Right renal pelvis (tissue), 4 donors: ENCODE measurements at regions not wholly inside any gene's neighbourhood (a gene's known extent, or its start where the extent isn't known, plus 50 kb on each side); places are given as distances from the start of the nearest gene placed in this dataset.

ENCODE experiments used
- DNase-seq, 4 donors: peaks; one replicate each; pipeline ENCODE4 v3.0.0-alpha.2; 2013; ENCODE audit warnings: low read depth in 4 of 4, low spot score in 3 of 4, missing footprints in 1 of 4

DNA sequence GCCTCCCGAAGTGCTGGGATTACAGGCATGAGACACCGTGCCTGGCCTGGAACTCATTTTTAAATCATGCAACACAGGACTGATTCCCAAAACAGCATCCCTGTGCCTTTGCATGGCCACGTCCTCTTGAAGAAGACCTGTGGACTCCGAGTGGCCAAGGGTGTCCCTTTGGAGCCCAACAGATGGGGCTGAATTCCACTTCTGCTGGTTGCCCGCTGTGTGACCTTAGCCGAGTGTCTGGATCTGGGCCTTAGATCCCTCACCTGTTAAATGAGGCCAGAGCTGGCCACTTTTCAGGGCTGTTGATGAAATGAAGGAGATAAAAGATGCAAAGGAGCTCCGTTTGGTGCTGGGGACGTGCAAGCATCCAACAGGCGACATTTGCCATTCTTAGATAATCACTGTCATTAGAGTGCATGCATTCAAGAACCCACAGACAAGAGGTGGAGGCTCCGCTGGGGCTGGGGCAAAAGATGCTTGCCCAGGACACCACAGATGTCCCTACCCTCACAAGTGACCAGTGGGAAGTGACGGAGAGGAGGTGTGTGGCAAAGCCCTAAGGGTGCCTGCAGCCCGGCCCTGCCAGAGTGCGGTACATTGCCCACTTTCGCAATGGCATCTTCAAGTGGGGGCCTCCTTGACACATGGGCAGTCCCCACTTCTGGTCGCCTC lies 354.1 kb upstream of the TNRC6C start:
- DNase-seq = no peak

- DNase-seq = no peak
Observed at GRCh38 chr17:77604973-77605313, 353.6 kb upstream of the TNRC6C start.

DNA sequence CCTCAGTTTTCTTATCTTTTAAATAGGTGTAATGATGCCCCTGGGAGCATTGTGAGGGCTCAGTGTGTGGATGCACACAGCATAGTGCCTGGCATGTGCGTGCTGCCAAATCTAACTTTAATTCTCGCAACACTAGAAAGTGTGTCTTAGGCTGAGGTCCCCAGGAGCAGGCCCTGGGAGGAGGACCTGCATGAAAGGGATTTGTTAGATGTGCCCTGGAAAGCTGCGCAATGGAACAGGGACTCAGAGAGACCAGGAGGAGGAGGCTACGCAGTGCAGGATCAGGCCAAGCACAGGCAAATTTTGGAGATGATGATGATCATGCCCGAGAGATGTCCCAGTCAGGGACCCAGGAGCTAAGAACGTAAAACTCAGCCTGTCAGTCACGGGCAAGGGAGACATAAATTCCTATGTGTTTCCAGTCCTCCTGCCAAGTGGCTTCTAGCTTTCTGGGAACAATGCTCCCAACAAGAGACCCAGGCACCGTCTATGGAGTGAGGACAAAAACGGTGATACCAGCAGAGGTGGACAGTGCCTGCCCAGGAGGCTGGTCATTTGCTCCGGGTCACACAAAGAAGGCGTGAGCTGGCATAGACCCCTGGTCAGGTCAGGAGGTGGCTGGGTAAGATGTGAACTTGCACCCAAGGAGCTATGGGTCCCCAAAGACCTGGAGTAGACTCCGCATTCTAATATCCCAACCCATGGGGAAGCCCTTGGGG lies 352.2 kb upstream of the TNRC6C start:
- DNase-seq = no peak

GRCh38 chr17:77606865-77607210 lies 351.7 kb upstream of the TNRC6C start:
- no peak for DNase-seq

DNA sequence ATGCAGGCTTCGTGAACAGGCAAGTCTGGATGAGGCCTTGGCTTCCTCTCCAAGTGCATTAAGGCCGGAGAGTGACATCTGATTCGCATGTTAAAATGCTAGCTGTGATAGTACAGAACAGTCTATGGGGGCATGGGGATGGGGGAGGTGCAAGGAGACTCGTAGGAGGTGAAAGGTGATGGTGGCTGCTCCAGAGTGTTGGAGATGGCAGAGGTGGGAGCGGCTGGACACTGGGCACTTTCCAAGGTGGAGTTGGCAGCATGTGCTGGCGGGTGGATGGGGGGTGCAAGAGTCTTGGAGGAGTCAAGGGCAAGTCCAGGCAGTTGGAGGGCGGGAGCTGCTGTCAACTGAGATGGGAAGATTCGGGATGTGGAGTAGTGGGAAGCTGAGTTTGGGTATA lies 350.9 kb upstream of the TNRC6C start:
- DNase-seq = no peak

DNA sequence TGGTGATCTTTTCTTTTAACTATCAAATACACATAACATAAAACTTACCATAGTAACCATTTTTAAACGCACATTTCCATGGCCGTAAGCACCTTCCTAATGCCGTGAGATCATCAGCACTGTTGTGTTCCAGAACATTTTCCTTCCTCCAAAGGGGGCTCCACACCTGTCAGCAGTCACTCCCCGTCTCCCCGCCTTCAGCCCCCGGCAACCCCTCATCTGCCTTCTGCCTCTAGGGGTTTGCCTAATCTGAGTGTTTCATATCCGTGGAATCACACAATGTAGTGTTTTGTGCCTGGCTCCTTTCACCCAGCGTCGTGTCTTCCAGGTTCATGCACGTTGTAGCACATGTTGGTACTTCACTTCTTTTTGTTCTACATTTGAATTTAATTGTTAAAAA lies 350.1 kb upstream of the TNRC6C start:
- no peak for DNase-seq

- DNase-seq = peak in 2 of 4 donors; percentile 48 to 49
Observed at GRCh38 chr17:77609553-77610517, 348.7 kb upstream of the TNRC6C start.

DNA sequence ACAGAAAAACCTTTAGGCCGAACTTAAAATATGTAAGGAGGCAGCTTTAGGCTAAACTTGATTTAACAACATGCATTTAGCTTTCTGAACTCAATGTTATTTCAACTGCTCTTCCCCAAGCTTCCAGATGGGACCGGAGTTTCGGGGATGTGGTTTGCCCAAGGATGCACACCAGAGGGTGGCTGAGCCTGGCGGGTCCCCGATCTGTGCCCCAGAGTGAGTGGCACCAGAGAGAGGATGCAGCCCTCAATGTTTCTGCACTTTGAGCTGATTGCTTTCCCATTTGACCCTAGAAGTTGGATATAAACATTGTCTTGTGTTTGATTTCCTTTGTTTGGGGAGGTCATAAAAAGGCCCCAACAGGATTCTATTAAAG lies 348.0 kb upstream of the TNRC6C start:
- no peak for DNase-seq

DNA sequence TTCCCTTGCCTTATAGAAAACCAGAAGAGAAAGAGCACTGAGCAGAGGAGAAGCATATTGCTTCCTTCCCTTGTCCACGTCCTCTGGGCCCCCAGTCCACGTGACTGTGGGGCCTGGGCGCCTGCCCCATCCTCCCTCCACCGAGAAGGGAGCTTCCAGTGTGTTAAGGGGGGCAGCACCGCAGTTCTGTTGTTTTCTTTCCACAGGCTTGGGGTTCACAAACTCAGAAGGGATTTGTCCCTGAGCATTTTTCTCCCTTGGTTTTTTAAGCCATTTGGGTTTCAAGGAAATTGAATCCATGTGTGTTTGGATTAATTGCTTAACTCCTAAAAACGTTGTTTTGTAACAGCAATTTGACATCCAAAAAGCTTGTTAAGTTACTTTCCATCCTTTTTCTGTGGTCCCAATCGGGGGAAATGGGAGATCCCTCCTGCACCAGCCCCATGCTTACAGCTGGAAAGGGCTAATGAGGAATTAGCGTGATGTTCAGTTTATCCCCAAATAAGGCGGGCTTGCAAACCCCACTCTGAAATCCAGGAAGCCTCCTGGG lies 347.5 kb upstream of the TNRC6C start:
- no peak for DNase-seq

GRCh38 chr17:77611791-77612502 lies 346.6 kb upstream of the TNRC6C start:
- no peak for DNase-seq

GRCh38 chr17:77613218-77613617 lies 345.3 kb upstream of the TNRC6C start:
- DNase-seq = no peak

GRCh38 chr17:77613627-77614026 lies 344.9 kb upstream of the TNRC6C start:
- no peak for DNase-seq

DNA sequence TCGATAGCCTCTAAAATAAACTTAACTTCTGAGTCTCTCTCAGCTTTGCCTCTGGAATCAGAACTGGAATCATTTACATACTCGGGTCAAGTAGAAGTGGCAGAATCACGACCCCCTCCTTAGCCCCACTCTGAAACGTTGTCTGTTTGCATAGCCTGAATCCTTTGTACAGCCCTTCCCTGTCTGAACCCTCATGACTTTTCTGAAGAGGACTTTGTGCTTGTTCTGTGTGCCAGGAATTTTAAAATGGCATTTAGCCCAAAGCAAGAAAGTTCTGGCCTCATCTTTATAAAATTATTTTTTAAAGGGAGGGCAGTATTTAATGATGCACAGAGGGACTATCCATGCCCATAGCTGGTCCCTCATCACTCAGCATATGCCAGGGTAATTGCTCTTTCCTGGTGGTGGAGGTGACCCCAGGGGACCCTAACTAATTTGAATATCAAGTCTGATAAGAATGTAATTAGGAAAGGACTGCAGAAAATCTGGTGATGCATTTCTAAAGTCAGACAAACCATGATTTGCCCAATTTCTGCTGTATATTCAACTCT lies 342.7 kb upstream of the TNRC6C start:
- DNase-seq = no peak

DNA sequence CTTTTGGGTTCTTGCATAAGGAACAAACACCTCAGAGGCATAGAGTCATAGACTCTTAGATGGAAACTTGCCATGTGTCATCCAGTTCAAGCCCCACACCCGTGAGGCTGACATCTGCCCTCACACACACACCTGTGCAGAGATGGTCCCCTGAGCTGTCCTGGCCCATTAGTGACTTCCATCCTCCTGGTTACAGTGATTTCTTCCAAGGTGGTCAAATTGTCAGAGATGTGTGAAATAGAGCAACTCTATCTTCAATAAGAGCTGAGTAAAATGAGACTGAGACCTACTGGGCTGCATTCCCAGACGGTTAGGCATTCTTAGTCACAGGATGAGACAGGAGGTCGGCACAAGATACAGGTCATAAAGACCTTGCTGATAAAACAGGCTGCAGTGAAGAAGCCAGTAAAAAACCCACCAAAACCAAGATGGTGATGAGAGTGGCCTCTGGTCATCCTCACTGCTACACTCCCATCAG lies 342.2 kb upstream of the TNRC6C start:
- no peak for DNase-seq

- DNase-seq = no peak
Observed at GRCh38 chr17:77617516-77617915, 341.0 kb upstream of the TNRC6C start.

DNA sequence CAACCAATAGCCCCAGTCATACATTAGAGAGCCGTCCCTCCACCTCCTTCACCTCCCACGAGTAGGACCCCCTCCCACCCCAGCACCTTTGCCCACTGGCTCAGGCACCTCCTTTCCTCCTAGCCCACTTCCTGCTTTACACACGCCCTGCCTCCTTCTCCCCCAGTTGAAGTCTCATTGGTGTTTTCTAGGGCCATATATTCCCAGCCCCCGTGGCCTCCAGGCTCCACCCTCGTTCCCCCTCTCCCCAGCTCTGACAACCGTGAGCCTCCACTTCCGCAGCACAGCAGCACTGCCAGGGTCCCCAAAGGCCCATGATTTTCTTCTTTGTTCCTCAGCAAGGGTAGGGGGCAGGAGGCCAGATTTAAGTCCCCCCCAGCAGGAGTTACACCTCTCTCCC lies 340.3 kb upstream of the TNRC6C start:
- DNase-seq = no peak

GRCh38 chr17:77618731-77619130 lies 339.8 kb upstream of the TNRC6C start:
- DNase-seq = no peak

GRCh38 chr17:77619326-77619725 lies 339.2 kb upstream of the TNRC6C start:
- DNase-seq = no peak

DNA sequence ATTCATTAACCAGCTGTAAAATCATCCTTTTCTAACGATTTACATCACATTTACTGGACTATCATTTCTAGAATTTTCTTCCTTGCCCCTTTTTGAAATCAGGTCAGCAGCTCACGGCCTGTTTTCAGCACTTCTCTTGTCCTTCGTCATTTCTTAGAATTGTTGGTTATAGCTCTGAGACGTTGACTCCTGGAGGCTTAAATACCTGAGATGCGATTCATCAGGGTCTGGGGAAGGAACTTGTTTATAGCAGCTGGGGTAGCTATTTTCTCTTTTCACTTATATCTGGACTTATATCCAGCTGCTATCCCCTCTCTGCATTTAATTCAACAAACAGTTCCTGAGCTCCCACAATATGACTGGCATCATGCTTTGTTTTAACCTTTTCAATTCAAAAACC lies 338.7 kb upstream of the TNRC6C start:
- no peak for DNase-seq

GRCh38 chr17:77620282-77620681 lies 338.2 kb upstream of the TNRC6C start:
- DNase-seq = no peak
